ENCODE measurements at regions not wholly inside any gene's neighbourhood (a gene's known extent, or its start where the extent isn't known, plus 50 kb on each side); places are given as distances from the start of the nearest gene placed in this dataset.

GRCh38 chr5:158458086-158458485 is 599.1 kb upstream of the CLINT1 start:
- TF ChIP-seq CTCF (IDR thresholded peaks at IDR 0.05; ENCODE audit: low read length) (no peak), EZH2 (IDR thresholded peaks at IDR 0.05; ENCODE audit: borderline replicate concordance, low read length) (no peak)
